PC-3 (cell line): ENCODE measurements at regions not wholly inside any gene's neighbourhood (a gene's known extent, or its start where the extent isn't known, plus 50 kb on each side); places are given as distances from the start of the nearest gene placed in this dataset.

Experiments
- ATAC-seq: fragments of 200-7000 bp; cut with Tn5 transposase; 2 replicates; pipeline ENCODE4 v1.9.1; 2020; ENCODE audit warnings: mild to moderate bottlenecking, moderate library complexity
- BruUV-seq: library from RNA; stranded (reverse); fragments of 400-500 nt; replicated peaks from 2 replicates; lab custom pipeline; 2021; lab: Mats Ljungman, UMichigan
- CTCF ChIA-PET: fragments of 300-600 bp; sonication (Branson Sonifier 250); formaldehyde crosslinking; loops from one replicate; lab custom pipeline; 2022; ENCODE audit warnings: antibody characterized with exemption; lab: Charles Lee
- POLR2A ChIA-PET: fragments of 300-600 bp; sonication (Branson Sonifier 250); formaldehyde crosslinking; loops from one replicate; lab custom pipeline; 2022; ENCODE audit warnings: antibody characterized with exemption; ENCODE audit not compliant: unreplicated experiment; lab: Charles Lee
- DNase-seq: peaks from one replicate; pipeline ENCODE4 v3.0.0-alpha.2; 2015
- H2AFZ ChIP-seq: fragments of 300-600 bp; sonication (generic); 2 replicates; pipeline ENCODE4 v1.6.0; 2016; ENCODE audit warnings: antibody characterized with exemption, low read length
- H3F3A ChIP-seq: fragments of 300-600 bp; sonication (generic); one replicate; pipeline ENCODE4 v1.6.0; 2017; ENCODE audit warnings: antibody characterized with exemption, low read length, control low read depth, mild to moderate bottlenecking; ENCODE audit not compliant: unreplicated experiment
- H3K27ac ChIP-seq: fragments of 300-600 bp; sonication (generic); 2 replicates; pipeline ENCODE4 v1.5.1; 2016; ENCODE audit warnings: mild to moderate bottlenecking, low read length
- H3K27me3 ChIP-seq: fragments of 300-600 bp; sonication (generic); 2 replicates; pipeline ENCODE4 v1.6.1; 2016; ENCODE audit warnings: low read length, mixed read lengths
- H3K36me3 ChIP-seq: fragments of 300-600 bp; sonication (generic); 2 replicates; pipeline ENCODE4 v1.6.1; 2016; ENCODE audit warnings: low read depth, mixed run types, low read length, mixed read lengths
- H3K4me1 ChIP-seq: fragments of 300-600 bp; sonication (generic); 2 replicates; pipeline ENCODE4 v1.5.1; 2016; ENCODE audit warnings: low read length; ENCODE audit not compliant: insufficient read depth
- H3K4me2 ChIP-seq: fragments of 300-600 bp; sonication (generic); 2 replicates; pipeline ENCODE4 v1.6.0; 2016; ENCODE audit warnings: low read length
- H3K4me3 ChIP-seq: fragments of 300-600 bp; sonication (generic); 2 replicates; pipeline ENCODE4 v1.5.1; 2016; ENCODE audit warnings: mild to moderate bottlenecking, low read length, mixed read lengths
- H3K79me2 ChIP-seq: fragments of 300-600 bp; sonication (generic); 2 replicates; pipeline ENCODE4 v1.6.1; 2017; ENCODE audit warnings: low read length, mixed read lengths
- H3K9ac ChIP-seq: fragments of 300-600 bp; sonication (generic); 2 replicates; pipeline ENCODE4 v1.6.0; 2016; ENCODE audit warnings: mild to moderate bottlenecking, low read length
- H3K9me2 ChIP-seq: fragments of 300-600 bp; sonication (generic); replicated peaks from 2 replicates; pipeline ENCODE4 v1.6.1; 2016; ENCODE audit warnings: mixed run types, low read length, mixed read lengths
- H3K9me3 ChIP-seq: fragments of 300-600 bp; sonication (generic); 2 replicates; pipeline ENCODE4 v1.6.1; 2016; ENCODE audit warnings: low read length, mixed read lengths
- H4K20me1 ChIP-seq: fragments of 300-600 bp; sonication (generic); 2 replicates; pipeline ENCODE4 v1.6.1; 2016; ENCODE audit warnings: low read length, mixed read lengths
- CTCF ChIP-seq: fragments of 300-600 bp; sonication (generic); conservative IDR thresholded peaks from 2 replicates; pipeline ENCODE4 v1.5.1; 2017; ENCODE audit warnings: antibody characterized with exemption, low read depth, mild to moderate bottlenecking, low read length
- EZH2 ChIP-seq: fragments of 300-600 bp; sonication (generic); IDR thresholded peaks from one replicate; pipeline ENCODE4 v1.6.1; 2017; ENCODE audit warnings: antibody characterized with exemption, mild to moderate bottlenecking, low read length; ENCODE audit not compliant: unreplicated experiment
- EZH2phosphoT487 ChIP-seq: fragments of 300-600 bp; sonication (generic); IDR thresholded peaks from 2 replicates; pipeline ENCODE4 v1.6.1; 2018; ENCODE audit warnings: mild to moderate bottlenecking, antibody characterized with exemption, low read length, borderline replicate concordance
- intact Hi-C: fragments of 100-400 bp; cut with micrococcal nuclease; formaldehyde crosslinking; loops from 2 replicates; pipeline ENCODE4 v1.9.0; 2023

GRCh38 chr10:69740126-69740525 is 61.6 kb upstream of the COL13A1 start:
- ChIA-PET POLR2A (interaction anchor here (0.7 kb wide), 1 partner anchor 824 kb away, joined by 3 read pairs; no protein-coding TSS in a partner anchor), CTCF (no interaction called here)
- peaks cover 6% of the 10 kb centered on the region for H3K4me1 ChIP-seq
- ATAC-seq (no peak), DNase-seq (no peak)
- no peak overlapping the region for H3K4me3 ChIP-seq
- H3K36me3 ChIP-seq, result no peaks in the 10 kb centered on the region
- H3F3A ChIP-seq, result no peaks in the 10 kb centered on the region
- H3K9me2 ChIP-seq, result no peaks in the 10 kb centered on the region
- no peak overlapping the region for H3K4me2 ChIP-seq
- H3K27ac ChIP-seq, result no peak overlapping the region
- TF ChIP-seq EZH2phosphoT487 (no peak), EZH2 (no peak), CTCF (no peak)
- no peaks in the 10 kb centered on the region for H3K79me2 ChIP-seq
- H4K20me1 ChIP-seq, result no peaks in the 10 kb centered on the region
- intact Hi-C loops, result no loop called here
- H3K27me3 ChIP-seq, result no peaks in the 10 kb centered on the region
- BruUV-seq, result no TSS peak
- no peak overlapping the region for H3K9ac ChIP-seq
- H3K9me3 ChIP-seq, result no peaks in the 10 kb centered on the region
- no peak overlapping the region for H2AFZ ChIP-seq

- TF ChIP-seq EZH2, result no peak
- no peak for TF ChIP-seq EZH2phosphoT487
- no peak for TF ChIP-seq CTCF
- Histone ChIP-seq H3K9ac (no peak overlapping the region), H3F3A (no peaks in the 10 kb centered on the region), H3K27ac (no peak overlapping the region), H3K27me3 (no peaks in the 10 kb centered on the region), H3K4me1 (peaks cover 11% of the 10 kb centered on the region), H3K4me3 (no peak overlapping the region), H3K9me2 (no peaks in the 10 kb centered on the region), H4K20me1 (no peaks in the 10 kb centered on the region), H3K36me3 (no peaks in the 10 kb centered on the region), H3K9me3 (no peaks in the 10 kb centered on the region), H3K4me2 (no peak overlapping the region), H3K79me2 (no peaks in the 10 kb centered on the region), H2AFZ (no peak overlapping the region)
- DNase-seq, result no peak
- intact Hi-C loops, result no loop called here
- BruUV-seq, result no TSS peak
- no peak for ATAC-seq
- ChIA-PET POLR2A (no interaction called here), CTCF (no interaction called here)
Observed at GRCh38 chr10:69741252-69741651, 60.5 kb upstream of the COL13A1 start.

DNA sequence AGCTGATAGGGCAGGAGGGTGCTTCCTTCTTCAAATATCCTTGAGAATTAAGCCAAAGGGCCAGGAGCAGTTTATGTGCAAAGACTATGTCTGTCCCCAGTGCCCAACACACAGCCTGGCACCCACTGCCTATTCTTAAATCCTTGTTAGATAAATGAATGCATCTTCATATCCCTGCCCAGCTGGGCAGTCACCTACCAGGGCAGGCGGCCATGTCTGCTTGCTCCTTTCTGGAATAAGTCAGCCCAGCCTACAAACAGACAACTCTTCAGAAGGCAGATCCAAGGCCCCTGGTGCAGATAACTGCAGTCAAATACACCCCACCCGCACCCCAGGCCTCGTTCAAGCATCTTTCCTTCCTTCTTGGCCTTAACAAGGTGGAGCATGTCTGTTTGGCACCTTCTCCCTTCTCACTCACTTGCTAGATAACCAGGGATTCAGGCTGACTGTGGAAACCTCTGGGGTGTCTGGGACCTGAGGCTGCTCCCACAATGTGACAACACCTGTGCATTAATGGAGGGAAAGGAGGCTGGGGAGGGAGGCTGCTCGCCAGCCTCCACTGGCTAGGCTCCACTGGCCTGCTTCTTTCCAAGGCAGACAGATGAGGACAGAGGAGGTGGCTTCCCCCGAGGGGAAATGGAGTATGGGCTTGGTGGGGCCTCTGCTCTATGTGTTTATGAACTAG is 59.9 kb upstream of the COL13A1 start:
- intact Hi-C loops, result no loop called here
- H3K9ac ChIP-seq, result no peak overlapping the region
- TF ChIP-seq EZH2phosphoT487, result no peak
- TF ChIP-seq EZH2, result no peak
- TF ChIP-seq CTCF, result no peak
- peaks cover 11% of the 10 kb centered on the region for H3K4me1 ChIP-seq
- no TSS peak for BruUV-seq
- no peak overlapping the region for H2AFZ ChIP-seq
- H3K36me3 ChIP-seq, result no peaks in the 10 kb centered on the region
- ATAC-seq (no peak), DNase-seq (no peak)
- ChIA-PET CTCF (no interaction called here), POLR2A (no interaction called here)
- H3K4me3 ChIP-seq, result no peak overlapping the region
- no peaks in the 10 kb centered on the region for H3F3A ChIP-seq
- no peaks in the 10 kb centered on the region for H3K27me3 ChIP-seq
- H3K9me2 ChIP-seq, result no peaks in the 10 kb centered on the region
- H3K79me2 ChIP-seq, result no peaks in the 10 kb centered on the region
- H3K9me3 ChIP-seq, result no peaks in the 10 kb centered on the region
- H4K20me1 ChIP-seq, result no peaks in the 10 kb centered on the region
- H3K4me2 ChIP-seq, result no peak overlapping the region
- H3K27ac ChIP-seq, result no peak overlapping the region
